Uterus (tissue), 2 donors: ENCODE measurements at regions not wholly inside any gene's neighbourhood (a gene's known extent, or its start where the extent isn't known, plus 50 kb on each side); places are given as distances from the start of the nearest gene placed in this dataset.

ENCODE experiments used
- CTCF ChIP-seq, 4 experiments: fragments of 200-600 bp in 2 of 4; fragments of 450-650 bp in 2 of 4; sonication (generic) in 2 of 4; IDR thresholded peaks; one replicate each; pipeline ENCODE4 v1.5.1; 2016 to 2019; ENCODE audit warnings: antibody characterized with exemption in 4 of 4, mild to moderate bottlenecking in 2 of 4, moderate library complexity in 1 of 4
- POLR2A ChIP-seq, 2 donors: fragments of 450-650 bp; IDR thresholded peaks; one replicate each; pipeline ENCODE4 v1.6.1; 2016; ENCODE audit warnings: antibody characterized with exemption in 2 of 2, mild to moderate bottlenecking in 1 of 2, moderate library complexity in 1 of 2

- TF ChIP-seq POLR2A (IDR thresholded peaks at IDR 0.05) (no peak), CTCF (IDR thresholded peaks at IDR 0.05) (no peak)
Observed at GRCh38 chr3:82080261-82080660, 318.8 kb upstream of the GBE1 start.
